T-helper 1 cell (primary cell): ENCODE measurements at regions not wholly inside any gene's neighbourhood (a gene's known extent, or its start where the extent isn't known, plus 50 kb on each side); places are given as distances from the start of the nearest gene placed in this dataset.
"Not testable (repeated sequence)": the region's sequence is repeated elsewhere in the genome, so short reads cannot be mapped to it uniquely, and the experiment has no call there.

Source experiments
- DNase-seq, 5 donors: peaks; one replicate each; pipeline ENCODE4 v3.0.0-alpha.2; 2012 to 2020

- DNase-seq = not testable (repeated sequence)
These were observed 258.6 kb upstream of the GOT2 start for GRCh38 chr16:58992755-58993154.

GRCh38 chr16:58983181-58983965 is 249.3 kb upstream of the GOT2 start:
- not testable (repeated sequence) for DNase-seq

GRCh38 chr16:58970775-58971174 is 236.7 kb upstream of the GOT2 start:
- DNase-seq = no peak

DNA sequence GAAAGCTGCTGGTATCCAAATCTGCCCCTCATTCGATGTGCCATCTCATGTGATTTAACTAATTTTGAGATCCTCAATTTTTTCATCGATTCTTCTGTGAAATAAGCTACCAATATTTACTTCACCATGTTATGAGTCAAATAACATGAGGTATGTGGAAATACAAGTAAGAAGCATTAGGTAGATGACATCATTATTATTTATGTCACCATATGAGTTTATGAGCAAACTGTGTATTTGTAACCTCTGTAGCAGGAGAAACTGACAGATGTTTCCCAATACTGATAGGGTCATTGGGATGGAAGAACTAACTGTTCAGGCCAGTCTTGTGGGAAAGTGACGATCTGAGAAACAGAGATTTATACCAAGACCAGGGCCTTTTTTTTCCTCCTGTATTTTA is 229.4 kb upstream of the GOT2 start:
- DNase-seq = no peak

GRCh38 chr16:58962811-58963210 is 228.7 kb upstream of the GOT2 start:
- no peak for DNase-seq

DNA sequence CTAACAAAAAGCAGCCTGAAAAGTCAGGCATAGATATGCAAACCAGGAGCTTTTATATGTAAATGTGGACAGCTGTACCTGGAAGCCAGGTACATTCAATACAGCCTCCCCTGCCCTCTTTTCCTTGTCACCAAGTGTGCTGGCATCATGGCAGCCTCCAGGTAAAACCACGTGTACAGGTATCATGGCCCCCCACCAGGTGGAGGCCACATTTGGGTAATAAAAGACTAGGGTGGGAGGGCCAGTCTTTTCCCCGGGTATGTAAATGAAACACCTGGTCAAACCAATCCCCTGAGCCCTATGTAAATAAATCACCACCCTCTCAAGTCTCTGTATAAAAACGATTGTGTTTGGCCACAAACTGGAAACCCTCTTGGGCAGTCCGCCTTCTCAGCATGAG is 226.4 kb upstream of the GOT2 start:
- no peak for DNase-seq

GRCh38 chr16:58960034-58960433 is 225.9 kb upstream of the GOT2 start:
- no peak for DNase-seq

- DNase-seq = no peak
These were observed 224.6 kb upstream of the GOT2 start for GRCh38 chr16:58958749-58959148.

GRCh38 chr16:58948244-58948643 is 214.1 kb upstream of the GOT2 start:
- no peak for DNase-seq

- no peak for DNase-seq
These were observed 206.5 kb upstream of the GOT2 start for GRCh38 chr16:58940609-58941008.

- no peak for DNase-seq
These were observed 204.7 kb upstream of the GOT2 start for GRCh38 chr16:58938811-58939210.

DNA sequence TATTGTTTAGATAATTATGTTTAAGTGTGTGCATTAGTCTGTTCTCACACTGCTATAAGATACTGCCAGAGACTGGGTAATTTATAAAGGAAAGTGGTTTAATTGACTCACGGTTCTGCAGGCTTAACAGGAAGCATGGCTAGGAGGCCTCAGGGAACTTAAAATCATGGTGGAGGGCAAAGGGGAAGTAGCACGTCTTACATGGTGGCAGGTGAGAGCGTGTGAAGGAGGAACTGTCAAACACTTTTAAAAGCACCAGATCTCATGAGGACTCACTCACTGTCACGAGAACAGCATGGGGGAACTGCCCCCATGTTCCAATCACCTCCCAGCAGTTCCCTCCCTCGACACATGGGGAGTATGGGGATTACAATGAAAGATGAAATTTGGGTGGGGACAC is 203.5 kb upstream of the GOT2 start:
- DNase-seq = no peak

DNA sequence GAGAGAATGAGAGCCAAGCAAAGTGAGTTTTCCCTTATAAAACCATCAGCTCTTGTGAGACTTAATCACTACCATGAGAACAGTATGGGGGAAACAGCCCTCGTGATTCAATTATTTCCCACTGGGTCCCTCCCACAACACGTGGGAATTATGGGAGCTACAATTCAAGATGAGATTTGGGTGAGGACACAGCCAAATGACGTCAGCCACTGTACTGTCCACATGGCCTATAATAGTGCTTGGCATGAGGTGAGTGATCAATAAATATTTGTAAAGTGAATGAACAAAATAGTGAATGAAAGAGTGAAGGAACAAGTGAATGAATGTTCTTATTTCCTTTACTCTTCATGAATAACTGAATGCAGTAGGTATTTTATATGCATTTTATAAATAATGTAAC is 199.1 kb upstream of the GOT2 start:
- no peak for DNase-seq

- no peak for DNase-seq
These were observed 197.3 kb upstream of the GOT2 start for GRCh38 chr16:58931436-58931835.

DNA sequence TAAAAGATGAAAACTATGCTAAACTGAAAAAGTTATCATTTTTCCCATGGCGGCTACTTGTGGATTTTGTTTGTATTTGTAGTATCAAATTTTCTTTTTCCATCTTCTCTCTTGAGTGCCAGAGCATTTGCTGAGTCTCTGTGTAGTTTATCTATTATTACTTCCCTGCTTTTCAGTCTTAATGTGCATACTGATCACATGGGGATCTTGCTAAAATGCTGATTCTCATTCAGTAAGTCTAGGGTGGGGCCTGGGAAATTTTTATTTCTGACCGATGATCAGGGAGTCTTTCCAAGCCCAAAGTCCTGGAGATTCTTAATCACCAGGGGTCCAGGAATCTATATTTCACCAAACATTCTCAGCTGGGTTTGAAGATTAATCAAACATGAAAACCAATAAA is 189.0 kb upstream of the GOT2 start:
- no peak for DNase-seq

GRCh38 chr16:58913456-58913855 is 179.3 kb upstream of the GOT2 start:
- no peak for DNase-seq

- DNase-seq = no peak
These were observed 178.5 kb upstream of the GOT2 start for GRCh38 chr16:58912571-58912970.

GRCh38 chr16:58906981-58907715 is 173.0 kb upstream of the GOT2 start:
- DNase-seq = no peak

DNA sequence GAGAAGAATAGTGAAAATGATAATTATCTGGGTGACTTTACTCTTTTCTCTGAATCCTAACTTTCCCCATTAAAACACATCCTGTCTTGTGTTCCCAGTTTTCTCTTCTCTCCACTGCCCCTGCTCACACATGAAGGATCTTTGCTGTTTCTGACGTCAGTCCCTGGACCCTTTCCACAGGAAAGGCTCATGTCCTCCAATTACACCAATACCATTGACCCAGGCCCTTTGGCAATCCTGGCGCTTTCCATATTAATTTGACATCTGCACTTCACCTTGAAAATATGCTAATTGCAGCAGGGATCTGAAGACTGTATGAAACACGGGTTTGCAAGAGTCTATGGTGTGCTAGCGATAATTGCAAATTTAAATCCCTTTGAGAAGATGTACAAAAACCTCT is 170.2 kb upstream of the GOT2 start:
- no peak for DNase-seq

- DNase-seq = no peak
These were observed 155.4 kb upstream of the GOT2 start for GRCh38 chr16:58889516-58889915.

DNA sequence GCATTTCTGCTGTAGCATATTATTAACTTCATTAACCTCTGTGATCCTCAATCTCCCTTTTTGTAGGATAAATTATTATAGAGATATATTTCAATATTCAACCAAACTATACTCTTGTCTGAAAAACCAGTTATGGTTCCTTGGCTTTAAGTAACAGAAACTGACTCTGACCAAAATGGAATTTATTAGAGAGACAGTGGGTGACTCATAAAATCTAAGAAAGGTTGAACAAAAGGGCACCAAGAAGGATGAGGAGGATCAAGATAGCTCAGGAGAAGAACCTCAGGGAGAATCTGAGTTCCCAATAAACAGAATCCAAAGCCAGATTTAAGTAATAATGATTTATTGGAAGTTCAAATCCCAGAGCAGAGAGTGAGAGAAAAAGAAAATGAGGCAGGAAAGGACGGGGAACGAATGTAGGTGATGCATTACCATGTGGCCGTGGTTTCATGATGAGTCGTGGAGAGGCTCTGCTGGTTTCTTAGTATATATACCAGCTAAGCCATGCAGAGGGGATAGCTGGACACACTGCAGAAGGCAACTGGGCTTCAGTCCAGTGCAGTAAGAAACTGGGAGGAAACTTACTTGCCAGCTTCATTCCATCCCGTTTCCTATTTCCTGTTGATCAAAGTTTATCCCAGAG is 151.5 kb upstream of the GOT2 start:
- no peak for DNase-seq

- DNase-seq = no peak
These were observed 150.0 kb upstream of the GOT2 start for GRCh38 chr16:58884141-58884540.

- no peak for DNase-seq
These were observed 149.0 kb upstream of the GOT2 start for GRCh38 chr16:58883131-58883530.

DNA sequence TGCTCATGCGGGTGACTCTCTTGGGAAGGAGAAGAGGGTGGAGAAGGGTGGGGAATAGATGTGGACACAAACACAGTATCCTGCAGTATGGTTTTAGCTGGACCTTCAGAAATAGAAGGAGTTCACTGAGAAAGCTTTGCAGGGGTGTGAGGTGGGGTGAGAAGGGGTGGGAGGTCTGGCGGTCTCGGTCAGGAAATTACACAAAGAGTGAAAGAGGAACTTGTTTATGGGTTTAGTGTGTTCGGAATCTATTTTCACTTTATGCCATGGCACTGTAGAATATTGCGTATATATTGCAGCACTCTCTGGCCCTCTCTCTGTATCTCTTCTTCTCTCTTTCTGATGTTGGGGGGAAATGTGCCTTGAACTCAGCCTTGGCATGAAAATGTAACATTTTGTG is 148.2 kb upstream of the GOT2 start:
- no peak for DNase-seq
